SK-N-SH (cell line): ENCODE measurements at regions not wholly inside any gene's neighbourhood (a gene's known extent, or its start where the extent isn't known, plus 50 kb on each side); places are given as distances from the start of the nearest gene placed in this dataset.

Experiments used
- CTCF ChIA-PET: fragments of 300-600, 350-600 bp; formaldehyde crosslinking; extraction: SDS; loops from one replicate; lab custom pipeline; 2021; lab: Yijun Ruan, JAX
- POLR2A ChIA-PET: fragments of 350-600 bp; sonication (Branson Sonifier 250); formaldehyde crosslinking; extraction: SDS; loops from one replicate; lab custom pipeline; 2020; ENCODE audit warnings: antibody characterized with exemption, inconsistent platforms; lab: Yijun Ruan, JAX
- DNase-seq: peaks from one replicate; pipeline ENCODE4 v3.0.0; 2012
- H2AFZ ChIP-seq: fragments of 200-600 bp; sonication (generic); 2 replicates; pipeline ENCODE4 v1.8.1; 2016; ENCODE audit warnings: antibody characterized with exemption, mild to moderate bottlenecking, low read depth
- H3F3A ChIP-seq: fragments of 200-600 bp; sonication (generic); replicated peaks from 2 replicates; pipeline ENCODE3; 2016; ENCODE audit warnings: antibody characterized with exemption, mild to moderate bottlenecking; ENCODE audit not compliant: insufficient read depth
- H3K27ac ChIP-seq, 2 experiments: fragments of 200-500 bp in 1 of 2; fragments of 200-600 bp in 1 of 2; sonication (Bioruptor generic) in 1 of 2; sonication (generic), shearing (Covaris generic) in 1 of 2; 2 replicates each; pipeline versions ENCODE4 v1.5.1 to v1.6.1; 2014 to 2016; ENCODE audit warnings: low read depth in 2 of 2, inconsistent platforms in 1 of 2, low read length in 1 of 2, mild to moderate bottlenecking in 1 of 2, mixed read lengths in 1 of 2
- H3K27me3 ChIP-seq: fragments of 200-600 bp; sonication (generic), shearing (Covaris generic); 2 replicates; pipeline ENCODE4 v1.6.1; 2016; ENCODE audit warnings: mixed run types; ENCODE audit not compliant: insufficient read depth
- H3K36me3 ChIP-seq, 2 experiments: fragments of 200-500 bp in 1 of 2; fragments of 200-600 bp in 1 of 2; sonication (Bioruptor generic) in 1 of 2; sonication (generic) in 1 of 2; replicated peaks in 1 of 2; 2 replicates each; pipeline versions ENCODE3 to v1.5.1; 2014 to 2016; ENCODE audit warnings: low read length in 1 of 2, mild to moderate bottlenecking in 1 of 2; ENCODE audit not compliant: insufficient read depth in 2 of 2, control insufficient read depth in 1 of 2
- H3K4me1 ChIP-seq, 2 experiments: fragments of 200-500 bp in 1 of 2; fragments of 200-600 bp in 1 of 2; sonication (Bioruptor generic) in 1 of 2; sonication (generic), shearing (Covaris generic) in 1 of 2; 2 replicates each; pipeline versions ENCODE4 v1.5.1 to v1.6.1; 2014 to 2016; ENCODE audit warnings: low read depth in 1 of 2, low read length in 1 of 2, mixed run types in 1 of 2; ENCODE audit not compliant: insufficient read depth in 2 of 2, control insufficient read depth in 1 of 2
- H3K4me2 ChIP-seq: fragments of 200-600 bp; sonication (generic), shearing (Covaris generic); 2 replicates; pipeline ENCODE4 v1.6.1; 2017; ENCODE audit warnings: mixed run types
- H3K4me3 ChIP-seq, 2 experiments: fragments of 200-500 bp in 1 of 2; fragments of 200-600 bp in 1 of 2; sonication (Bioruptor generic) in 1 of 2; sonication (generic), shearing (Covaris generic) in 1 of 2; 2 replicates each; pipeline versions ENCODE4 v1.5.1 to v1.8.1; 2014 to 2016; ENCODE audit warnings: low read depth in 2 of 2, inconsistent platforms in 1 of 2, low read length in 1 of 2, mild to moderate bottlenecking in 1 of 2, mixed read lengths in 1 of 2, moderate library complexity in 1 of 2
- H3K79me2 ChIP-seq: fragments of 200-600 bp; sonication (generic); 2 replicates; pipeline ENCODE4 v1.8.1; 2017; ENCODE audit warnings: mild to moderate bottlenecking; ENCODE audit not compliant: insufficient read depth
- H3K9ac ChIP-seq: fragments of 200-600 bp; sonication (generic); 2 replicates; pipeline ENCODE4 v1.6.1; 2017; ENCODE audit warnings: mixed run types
- H3K9me2 ChIP-seq: fragments of 200-600 bp; sonication (generic); 2 replicates; pipeline ENCODE4 v1.6.1; 2017; ENCODE audit warnings: mixed run types
- H3K9me3 ChIP-seq: fragments of 200-600 bp; sonication (generic); 2 replicates; pipeline ENCODE4 v1.6.1; 2017; ENCODE audit warnings: mixed run types, mild to moderate bottlenecking, moderate library complexity
- H4K20me1 ChIP-seq: fragments of 200-600 bp; sonication (generic); 2 replicates; pipeline ENCODE4 v1.6.1; 2017; ENCODE audit warnings: mild to moderate bottlenecking, mixed run types; ENCODE audit not compliant: insufficient read depth
- EZH2phosphoT487 ChIP-seq: fragments of 200-600 bp; sonication (generic); IDR thresholded peaks from 2 replicates; pipeline ENCODE4 v1.6.1; 2017; ENCODE audit warnings: low read depth, mixed run types, mild to moderate bottlenecking, antibody characterized with exemption, moderate library complexity, borderline replicate concordance
- MEF2A ChIP-seq: IDR thresholded peaks from 2 replicates; pipeline ENCODE4 v1.4.0; 2012; ENCODE audit warnings: low read depth, borderline replicate concordance
- NRF1 ChIP-seq: IDR thresholded peaks from 2 replicates; pipeline ENCODE4 v1.6.1; 2012; ENCODE audit warnings: low read depth, mild to moderate bottlenecking, low read length
- POLR2AphosphoS5 ChIP-seq: IDR thresholded peaks from 2 replicates; pipeline ENCODE4 v1.6.1; 2012; ENCODE audit warnings: low read depth, low read length
- RCOR1 ChIP-seq: fragments of 150-350 bp; IDR thresholded peaks from 2 replicates; pipeline ENCODE4 v1.6.1; 2017; ENCODE audit warnings: antibody characterized with exemption, low read length
- RXRA ChIP-seq: IDR thresholded peaks from 2 replicates; pipeline ENCODE4 v1.4.0; 2012; ENCODE audit warnings: low read depth, mild to moderate bottlenecking, borderline replicate concordance
- SIN3A ChIP-seq: IDR thresholded peaks from 2 replicates; pipeline ENCODE4 v1.6.1; 2012; ENCODE audit warnings: low read depth, mild to moderate bottlenecking, low read length, moderate library complexity, borderline replicate concordance
- TCF12 ChIP-seq: IDR thresholded peaks from 2 replicates; pipeline ENCODE4 v1.4.0; 2012
- WGBS: methylation state at CpG from one replicate; pipeline ENCODE4 v1.1.6; 2017; ENCODE audit warnings: low lambda C conversion rate; 5-methylcytosine and 5-hydroxymethylcytosine counted together
- TF ChIP-seq, protein P1 (sequence below): fragments of 150-350 bp; IDR thresholded peaks from 2 replicates; pipeline ENCODE4 v1.6.1; 2017; ENCODE audit warnings: antibody characterized with exemption, low read length, low read depth, borderline replicate concordance
- TF ChIP-seq, protein P2 (sequence below): IDR thresholded peaks from 2 replicates; pipeline ENCODE4 v1.4.0; 2012; ENCODE audit warnings: low read depth, borderline replicate concordance
- TF ChIP-seq, protein P3 (sequence below): IDR thresholded peaks from 2 replicates; pipeline ENCODE4 v1.4.0; 2012; ENCODE audit warnings: low read depth, borderline replicate concordance
- TF ChIP-seq, protein P4 (sequence below): IDR thresholded peaks from 2 replicates; pipeline ENCODE4 v1.6.1; 2012; ENCODE audit warnings: mild to moderate bottlenecking, low read depth, low read length, moderate library complexity
- TF ChIP-seq, protein P5 (sequence below): IDR thresholded peaks from 2 replicates; pipeline ENCODE4 v1.4.0; 2012; ENCODE audit warnings: low read depth

DNA sequence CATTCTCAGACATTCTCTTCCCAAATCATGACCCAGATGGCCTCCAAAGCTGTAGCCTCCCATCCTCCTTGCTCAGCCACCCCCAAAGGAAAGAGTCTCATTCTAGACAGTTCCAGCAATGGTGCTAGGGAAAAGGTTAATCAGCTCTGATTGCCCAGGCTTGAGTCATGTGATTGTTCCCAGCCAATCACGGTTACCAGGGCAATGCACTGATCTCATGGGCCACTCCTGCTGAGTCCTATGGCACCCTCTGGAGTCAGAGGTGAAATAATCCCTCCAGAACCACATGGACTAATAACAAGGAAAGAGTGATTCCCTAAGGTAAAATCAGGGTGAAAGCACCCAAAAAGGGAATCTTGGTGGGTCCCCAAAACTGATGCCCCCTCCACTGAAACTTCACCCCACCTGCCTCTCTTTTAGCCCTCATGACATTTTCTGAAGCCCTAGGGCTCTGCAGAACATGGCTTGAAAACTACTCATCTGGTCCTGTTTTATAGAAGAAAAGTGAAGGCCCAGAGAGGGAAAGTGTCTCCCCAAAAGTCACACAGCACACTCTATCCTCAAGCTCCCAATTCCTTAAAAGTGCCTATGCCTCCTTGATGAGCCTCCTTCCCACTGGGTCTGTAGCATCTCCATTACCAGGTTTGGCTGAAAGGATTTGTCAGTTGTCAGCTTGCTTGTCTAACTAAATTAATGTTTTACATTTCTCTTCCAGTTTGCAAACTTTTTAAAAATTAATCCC lies 203.7 kb downstream of the MN1 start (continued):
- TF ChIP-seq, protein P1, sequence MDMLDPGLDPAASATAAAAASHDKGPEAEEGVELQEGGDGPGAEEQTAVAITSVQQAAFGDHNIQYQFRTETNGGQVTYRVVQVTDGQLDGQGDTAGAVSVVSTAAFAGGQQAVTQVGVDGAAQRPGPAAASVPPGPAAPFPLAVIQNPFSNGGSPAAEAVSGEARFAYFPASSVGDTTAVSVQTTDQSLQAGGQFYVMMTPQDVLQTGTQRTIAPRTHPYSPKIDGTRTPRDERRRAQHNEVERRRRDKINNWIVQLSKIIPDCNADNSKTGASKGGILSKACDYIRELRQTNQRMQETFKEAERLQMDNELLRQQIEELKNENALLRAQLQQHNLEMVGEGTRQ, result no peak

DNA sequence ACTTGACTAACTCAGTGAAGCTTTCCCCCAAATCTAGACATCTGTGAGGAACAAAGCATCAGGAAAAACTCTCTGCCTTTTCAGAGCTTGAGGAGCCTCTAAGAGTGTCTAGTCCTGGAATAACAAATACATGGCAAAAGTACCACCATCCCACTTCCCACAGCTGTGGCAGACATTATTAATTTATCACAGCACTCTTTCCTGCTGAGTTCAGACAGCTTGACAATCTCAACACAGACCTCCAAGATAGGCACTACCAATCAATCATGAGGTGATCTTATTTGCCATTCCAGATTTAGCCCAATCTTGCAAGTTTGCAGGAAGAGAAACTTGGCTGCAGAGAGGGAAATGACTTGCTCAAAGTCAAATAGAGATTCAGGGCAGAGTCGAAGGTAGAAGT lies 202.8 kb downstream of the MN1 start:
- Histone ChIP-seq H2AFZ (no peak overlapping the region), H3K4me1 (peaks cover 0 to 4% of the 10 kb centered on the region in 2 experiments; a peak in 1 of 4 replicates), H3K4me2 (no peak overlapping the region), H3K9me3 (no peaks in the 10 kb centered on the region)
- TF ChIP-seq SIN3A (no peak), EZH2phosphoT487 (no peak), MEF2A (no peak), RXRA (no peak), POLR2AphosphoS5 (no peak), NRF1 (no peak), RCOR1 (no peak), TCF12 (no peak)
- TF ChIP-seq, protein P2, sequence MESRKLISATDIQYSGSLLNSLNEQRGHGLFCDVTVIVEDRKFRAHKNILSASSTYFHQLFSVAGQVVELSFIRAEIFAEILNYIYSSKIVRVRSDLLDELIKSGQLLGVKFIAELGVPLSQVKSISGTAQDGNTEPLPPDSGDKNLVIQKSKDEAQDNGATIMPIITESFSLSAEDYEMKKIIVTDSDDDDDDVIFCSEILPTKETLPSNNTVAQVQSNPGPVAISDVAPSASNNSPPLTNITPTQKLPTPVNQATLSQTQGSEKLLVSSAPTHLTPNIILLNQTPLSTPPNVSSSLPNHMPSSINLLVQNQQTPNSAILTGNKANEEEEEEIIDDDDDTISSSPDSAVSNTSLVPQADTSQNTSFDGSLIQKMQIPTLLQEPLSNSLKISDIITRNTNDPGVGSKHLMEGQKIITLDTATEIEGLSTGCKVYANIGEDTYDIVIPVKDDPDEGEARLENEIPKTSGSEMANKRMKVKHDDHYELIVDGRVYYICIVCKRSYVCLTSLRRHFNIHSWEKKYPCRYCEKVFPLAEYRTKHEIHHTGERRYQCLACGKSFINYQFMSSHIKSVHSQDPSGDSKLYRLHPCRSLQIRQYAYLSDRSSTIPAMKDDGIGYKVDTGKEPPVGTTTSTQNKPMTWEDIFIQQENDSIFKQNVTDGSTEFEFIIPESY, result no peak
- TF ChIP-seq, protein P3, sequence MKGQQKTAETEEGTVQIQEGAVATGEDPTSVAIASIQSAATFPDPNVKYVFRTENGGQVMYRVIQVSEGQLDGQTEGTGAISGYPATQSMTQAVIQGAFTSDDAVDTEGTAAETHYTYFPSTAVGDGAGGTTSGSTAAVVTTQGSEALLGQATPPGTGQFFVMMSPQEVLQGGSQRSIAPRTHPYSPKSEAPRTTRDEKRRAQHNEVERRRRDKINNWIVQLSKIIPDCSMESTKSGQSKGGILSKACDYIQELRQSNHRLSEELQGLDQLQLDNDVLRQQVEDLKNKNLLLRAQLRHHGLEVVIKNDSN, result no peak
- TF ChIP-seq, protein P4, sequence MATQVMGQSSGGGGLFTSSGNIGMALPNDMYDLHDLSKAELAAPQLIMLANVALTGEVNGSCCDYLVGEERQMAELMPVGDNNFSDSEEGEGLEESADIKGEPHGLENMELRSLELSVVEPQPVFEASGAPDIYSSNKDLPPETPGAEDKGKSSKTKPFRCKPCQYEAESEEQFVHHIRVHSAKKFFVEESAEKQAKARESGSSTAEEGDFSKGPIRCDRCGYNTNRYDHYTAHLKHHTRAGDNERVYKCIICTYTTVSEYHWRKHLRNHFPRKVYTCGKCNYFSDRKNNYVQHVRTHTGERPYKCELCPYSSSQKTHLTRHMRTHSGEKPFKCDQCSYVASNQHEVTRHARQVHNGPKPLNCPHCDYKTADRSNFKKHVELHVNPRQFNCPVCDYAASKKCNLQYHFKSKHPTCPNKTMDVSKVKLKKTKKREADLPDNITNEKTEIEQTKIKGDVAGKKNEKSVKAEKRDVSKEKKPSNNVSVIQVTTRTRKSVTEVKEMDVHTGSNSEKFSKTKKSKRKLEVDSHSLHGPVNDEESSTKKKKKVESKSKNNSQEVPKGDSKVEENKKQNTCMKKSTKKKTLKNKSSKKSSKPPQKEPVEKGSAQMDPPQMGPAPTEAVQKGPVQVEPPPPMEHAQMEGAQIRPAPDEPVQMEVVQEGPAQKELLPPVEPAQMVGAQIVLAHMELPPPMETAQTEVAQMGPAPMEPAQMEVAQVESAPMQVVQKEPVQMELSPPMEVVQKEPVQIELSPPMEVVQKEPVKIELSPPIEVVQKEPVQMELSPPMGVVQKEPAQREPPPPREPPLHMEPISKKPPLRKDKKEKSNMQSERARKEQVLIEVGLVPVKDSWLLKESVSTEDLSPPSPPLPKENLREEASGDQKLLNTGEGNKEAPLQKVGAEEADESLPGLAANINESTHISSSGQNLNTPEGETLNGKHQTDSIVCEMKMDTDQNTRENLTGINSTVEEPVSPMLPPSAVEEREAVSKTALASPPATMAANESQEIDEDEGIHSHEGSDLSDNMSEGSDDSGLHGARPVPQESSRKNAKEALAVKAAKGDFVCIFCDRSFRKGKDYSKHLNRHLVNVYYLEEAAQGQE, result no peak
- TF ChIP-seq, protein P5, sequence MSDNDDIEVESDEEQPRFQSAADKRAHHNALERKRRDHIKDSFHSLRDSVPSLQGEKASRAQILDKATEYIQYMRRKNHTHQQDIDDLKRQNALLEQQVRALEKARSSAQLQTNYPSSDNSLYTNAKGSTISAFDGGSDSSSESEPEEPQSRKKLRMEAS, result no peak
- TF ChIP-seq, all 33 proteins: peak for 0
- no peak for DNase-seq
- ChIA-PET POLR2A (no interaction called here), CTCF (no interaction called here)
- Histone ChIP-seq H3K4me3 (no peak overlapping the region), H3K9me2 (no peaks in the 10 kb centered on the region), H3K27me3 (no peaks in the 10 kb centered on the region), H3K27ac (no peak overlapping the region), H3F3A (no peaks in the 10 kb centered on the region), H4K20me1 (no peaks in the 10 kb centered on the region), H3K9ac (no peak overlapping the region), H3K79me2 (no peaks in the 10 kb centered on the region), H3K36me3 (no peaks in the 10 kb centered on the region)
- 91% methylated on average over 1 of the region's 1 CpG for WGBS
